ENCODE measurements at regions not wholly inside any gene's neighbourhood (a gene's known extent, or its start where the extent isn't known, plus 50 kb on each side); places are given as distances from the start of the nearest gene placed in this dataset.

- Histone ChIP-seq H4K5ac (ENCODE audit: insufficient read length, low read depth, low read length) (no peak overlapping the region), H3K79me1 (ENCODE audit: insufficient read depth, low read depth, low read length, poor library complexity, severe bottlenecking) (no peaks in the 10 kb centered on the region), H4K91ac (ENCODE audit: insufficient read length, low read depth, low read length) (no peak overlapping the region), H2BK12ac (ENCODE audit: insufficient read length, low read depth, low read length) (no peak overlapping the region), H3K23ac (ENCODE audit: insufficient read length, low read depth, low read length) (no peak overlapping the region), H2BK120ac (ENCODE audit: low read depth, low read length, poor library complexity, severe bottlenecking) (no peak overlapping the region), H3K9me3 (ENCODE audit: control insufficient read depth, low read depth, low read length) (no peaks in the 10 kb centered on the region), H3K9ac (ENCODE audit: extremely low read depth, insufficient read length, low read length) (no peak overlapping the region), H2AFZ (ENCODE audit: low read length) (no peak overlapping the region), H2BK5ac (ENCODE audit: insufficient read length, low read length) (no peak overlapping the region), H3K4me1 (ENCODE audit: insufficient read depth, low read length) (no peaks in the 10 kb centered on the region; the same call in none of the 2 replicates), H3T11ph (ENCODE audit: low read length) (no peak overlapping the region), H3K4me2 (ENCODE audit: insufficient read depth, insufficient read length, low read length) (no peak overlapping the region), H4K20me1 (ENCODE audit: control insufficient read depth, insufficient read depth, insufficient read length) (no peaks in the 10 kb centered on the region), H2BK20ac (ENCODE audit: low read depth, low read length, poor library complexity, severe bottlenecking) (no peak overlapping the region), H2AK5ac (ENCODE audit: insufficient read length, low read length) (no peak overlapping the region), H4K8ac (replicated peaks; ENCODE audit: insufficient read length, low read depth, low read length) (no peak overlapping the region), H3K23me2 (ENCODE audit: insufficient read length, low read depth, low read length, poor library complexity, severe bottlenecking) (no peaks in the 10 kb centered on the region), H3K14ac (ENCODE audit: insufficient read depth, low read length) (no peak overlapping the region), H3K4ac (ENCODE audit: low read depth, low read length) (no peak overlapping the region), H3K56ac (ENCODE audit: insufficient read length, low read depth, low read length) (no peak overlapping the region), H3K79me2 (ENCODE audit: insufficient read depth, low read length) (no peaks in the 10 kb centered on the region), H2BK15ac (ENCODE audit: low read depth, low read length) (no peak overlapping the region), H3K27me3 (ENCODE audit: insufficient read depth, low read length) (0 out of 2 replicates have a peak, but pooled peaks cover 2% of the 10 kb centered on the region), H3K27ac (ENCODE audit: insufficient read length, low read depth, low read length) (no peak overlapping the region), H3K18ac (ENCODE audit: insufficient read length, low read depth, low read length) (no peak overlapping the region)
- peaks cover 2% of the 10 kb centered on the region for H3K27me3 Mint-ChIP-seq (ENCODE audit: low read depth)
- no peak overlapping the region for H3K27ac Mint-ChIP-seq
- no peaks in the 10 kb centered on the region; a peak in 1 of 5 replicates for H3K9me3 Mint-ChIP-seq
- WGBS (ENCODE audit: extremely low coverage, insufficient read length, low lambda C conversion rate), result no CpG with 5 or more reads among the region's 3 CpGs
- DNase-seq, result no peak
- peaks cover 33 to 34% of the 10 kb centered on the region in 2 experiments for H3K4me1 Mint-ChIP-seq
- H3K4me3 Mint-ChIP-seq, result no peak overlapping the region
- no peaks in the 10 kb centered on the region; a peak in 1 of 7 replicates for H3K36me3 Mint-ChIP-seq (ENCODE audit: insufficient read depth in 1 of 3, low read depth in 3 of 3)
- TF ChIP-seq, protein P1, sequence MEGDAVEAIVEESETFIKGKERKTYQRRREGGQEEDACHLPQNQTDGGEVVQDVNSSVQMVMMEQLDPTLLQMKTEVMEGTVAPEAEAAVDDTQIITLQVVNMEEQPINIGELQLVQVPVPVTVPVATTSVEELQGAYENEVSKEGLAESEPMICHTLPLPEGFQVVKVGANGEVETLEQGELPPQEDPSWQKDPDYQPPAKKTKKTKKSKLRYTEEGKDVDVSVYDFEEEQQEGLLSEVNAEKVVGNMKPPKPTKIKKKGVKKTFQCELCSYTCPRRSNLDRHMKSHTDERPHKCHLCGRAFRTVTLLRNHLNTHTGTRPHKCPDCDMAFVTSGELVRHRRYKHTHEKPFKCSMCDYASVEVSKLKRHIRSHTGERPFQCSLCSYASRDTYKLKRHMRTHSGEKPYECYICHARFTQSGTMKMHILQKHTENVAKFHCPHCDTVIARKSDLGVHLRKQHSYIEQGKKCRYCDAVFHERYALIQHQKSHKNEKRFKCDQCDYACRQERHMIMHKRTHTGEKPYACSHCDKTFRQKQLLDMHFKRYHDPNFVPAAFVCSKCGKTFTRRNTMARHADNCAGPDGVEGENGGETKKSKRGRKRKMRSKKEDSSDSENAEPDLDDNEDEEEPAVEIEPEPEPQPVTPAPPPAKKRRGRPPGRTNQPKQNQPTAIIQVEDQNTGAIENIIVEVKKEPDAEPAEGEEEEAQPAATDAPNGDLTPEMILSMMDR (conservative IDR thresholded peaks at IDR 0.05), result no peak
These were observed 86.9 kb downstream of the TFAP2C start for GRCh38 chr20:56715902-56716519.
